HAP-1 (cell line): ENCODE measurements at regions not wholly inside any gene's neighbourhood (a gene's known extent, or its start where the extent isn't known, plus 50 kb on each side); places are given as distances from the start of the nearest gene placed in this dataset.

Source experiments
- DNase-seq, 2 experiments: peaks; one replicate each; pipeline ENCODE4 v3.0.0-alpha.2; 2016 to 2020; ENCODE audit warnings: low spot score in 2 of 2
- H3K27me3 ChIP-seq: fragments of 250-450 bp; sonication (Bioruptor Pico); 2 replicates; pipeline ENCODE4 v1.5.1; 2020; ENCODE audit warnings: low read depth, mild to moderate bottlenecking, moderate library complexity
- H3K36me3 ChIP-seq: fragments of 250-450 bp; sonication (Bioruptor Pico); replicated peaks from 2 replicates; pipeline ENCODE4 v1.5.1; 2020; ENCODE audit warnings: mild to moderate bottlenecking
- H3K4me1 ChIP-seq: fragments of 250-450 bp; sonication (Bioruptor Pico); 2 replicates; pipeline ENCODE4 v1.5.1; 2020; ENCODE audit warnings: mild to moderate bottlenecking
- H3K4me3 ChIP-seq: fragments of 250-450 bp; sonication (Bioruptor Pico); 2 replicates; pipeline ENCODE4 v1.5.1; 2020; ENCODE audit warnings: mild to moderate bottlenecking, moderate library complexity
- H3K9me3 ChIP-seq: fragments of 250-450 bp; sonication (Bioruptor Pico); 2 replicates; pipeline ENCODE4 v1.5.1; 2020; ENCODE audit warnings: mild to moderate bottlenecking, moderate library complexity
- in situ Hi-C: fragments of 300-500 bp; cut with MboI; formaldehyde crosslinking; loops from 3 replicates; pipeline ENCODE4 v1.14.3; 2020; ENCODE audit warnings: low sequenced_read_pairs, inconsistent platforms, mixed read lengths

- Histone ChIP-seq H3K4me3 (no peak overlapping the region), H3K27me3 (no peaks in the 10 kb centered on the region), H3K9me3 (no peaks in the 10 kb centered on the region), H3K36me3 (no peaks in the 10 kb centered on the region), H3K4me1 (peaks cover 8% of the 10 kb centered on the region)
- in situ Hi-C loops: no loop called here
- no peak for DNase-seq
Observed at GRCh38 chr3:187999821-188000220, 154.1 kb upstream of the LPP start.

GRCh38 chr3:188000361-188000861 is 153.5 kb upstream of the LPP start:
- Histone ChIP-seq H3K27me3 (no peaks in the 10 kb centered on the region), H3K36me3 (no peaks in the 10 kb centered on the region), H3K4me1 (peaks cover 8% of the 10 kb centered on the region), H3K9me3 (no peaks in the 10 kb centered on the region), H3K4me3 (no peak overlapping the region)
- in situ Hi-C loops: no loop called here
- DNase-seq: no peak

GRCh38 chr3:188001093-188001492 is 152.9 kb upstream of the LPP start:
- Histone ChIP-seq H3K9me3 (no peaks in the 10 kb centered on the region), H3K36me3 (no peaks in the 10 kb centered on the region), H3K4me3 (no peak overlapping the region), H3K4me1 (peaks cover 8% of the 10 kb centered on the region), H3K27me3 (no peaks in the 10 kb centered on the region)
- in situ Hi-C loops: no loop called here
- DNase-seq: no peak

GRCh38 chr3:188001926-188002325 is 152.0 kb upstream of the LPP start:
- Histone ChIP-seq H3K9me3 (no peaks in the 10 kb centered on the region), H3K27me3 (no peaks in the 10 kb centered on the region), H3K4me3 (no peak overlapping the region), H3K4me1 (peaks cover 8% of the 10 kb centered on the region), H3K36me3 (no peaks in the 10 kb centered on the region)
- DNase-seq: no peak
- in situ Hi-C loops: no loop called here

- Histone ChIP-seq H3K4me3 (no peak overlapping the region), H3K4me1 (peaks cover 8% of the 10 kb centered on the region), H3K9me3 (no peaks in the 10 kb centered on the region), H3K36me3 (no peaks in the 10 kb centered on the region), H3K27me3 (no peaks in the 10 kb centered on the region)
- in situ Hi-C loops: no loop called here
- no peak for DNase-seq
Observed at GRCh38 chr3:188002626-188003138, 151.3 kb upstream of the LPP start.

- no peaks in the 10 kb centered on the region for H3K27me3 ChIP-seq
- no peak for DNase-seq
- no peaks in the 10 kb centered on the region for H3K36me3 ChIP-seq
- H3K9me3 ChIP-seq: no peaks in the 10 kb centered on the region
- in situ Hi-C loops: no loop called here
- no peak overlapping the region for H3K4me3 ChIP-seq
- H3K4me1 ChIP-seq: peaks cover 4% of the 10 kb centered on the region
Observed at GRCh38 chr3:188003188-188004171, 150.5 kb upstream of the LPP start.

- H3K36me3 ChIP-seq: no peaks in the 10 kb centered on the region
- DNase-seq: no peak
- H3K4me1 ChIP-seq: no peaks in the 10 kb centered on the region
- in situ Hi-C loops: no loop called here
- 0 out of 2 replicates have a peak, but pooled peaks cover under 1% of the 10 kb centered on the region for H3K27me3 ChIP-seq
- H3K9me3 ChIP-seq: no peaks in the 10 kb centered on the region
- no peak overlapping the region for H3K4me3 ChIP-seq
Observed at GRCh38 chr3:188006726-188007393, 147.1 kb upstream of the LPP start.

- no peaks in the 10 kb centered on the region for H3K4me1 ChIP-seq
- no peak for DNase-seq
- in situ Hi-C loops: no loop called here
- peaks cover 6% of the 10 kb centered on the region; the same call in 1 of the 2 replicates for H3K27me3 ChIP-seq
- no peaks in the 10 kb centered on the region for H3K9me3 ChIP-seq
- no peak overlapping the region for H3K4me3 ChIP-seq
- H3K36me3 ChIP-seq: no peaks in the 10 kb centered on the region
Observed at GRCh38 chr3:188007897-188008296, 146.1 kb upstream of the LPP start.

GRCh38 chr3:188008582-188009213 is 145.3 kb upstream of the LPP start:
- no peak overlapping the region for H3K4me3 ChIP-seq
- in situ Hi-C loops: no loop called here
- H3K27me3 ChIP-seq: peaks cover 6% of the 10 kb centered on the region; the same call in 1 of the 2 replicates
- no peaks in the 10 kb centered on the region for H3K9me3 ChIP-seq
- DNase-seq: no peak
- H3K36me3 ChIP-seq: no peaks in the 10 kb centered on the region
- H3K4me1 ChIP-seq: no peaks in the 10 kb centered on the region

- no peak for DNase-seq
- Histone ChIP-seq H3K4me1 (no peaks in the 10 kb centered on the region), H3K36me3 (no peaks in the 10 kb centered on the region), H3K27me3 (peaks cover 6% of the 10 kb centered on the region; the same call in 1 of the 2 replicates), H3K4me3 (no peak overlapping the region), H3K9me3 (no peaks in the 10 kb centered on the region)
- in situ Hi-C loops: no loop called here
Observed at GRCh38 chr3:188010478-188010877, 143.5 kb upstream of the LPP start.

- Histone ChIP-seq H3K36me3 (no peaks in the 10 kb centered on the region), H3K4me3 (no peak overlapping the region), H3K9me3 (no peaks in the 10 kb centered on the region), H3K4me1 (no peaks in the 10 kb centered on the region), H3K27me3 (peaks cover 7% of the 10 kb centered on the region)
- no peak for DNase-seq
- in situ Hi-C loops: no loop called here
Observed at GRCh38 chr3:188019727-188020126, 134.2 kb upstream of the LPP start.

GRCh38 chr3:188021041-188021440 is 132.9 kb upstream of the LPP start:
- H3K4me1 ChIP-seq: no peaks in the 10 kb centered on the region
- no peak for DNase-seq
- in situ Hi-C loops: no loop called here
- no peaks in the 10 kb centered on the region for H3K36me3 ChIP-seq
- H3K9me3 ChIP-seq: no peaks in the 10 kb centered on the region
- H3K27me3 ChIP-seq: peaks cover 7% of the 10 kb centered on the region
- H3K4me3 ChIP-seq: no peak overlapping the region

- Histone ChIP-seq H3K9me3 (no peaks in the 10 kb centered on the region), H3K4me3 (no peak overlapping the region), H3K27me3 (peaks cover 7% of the 10 kb centered on the region), H3K4me1 (no peaks in the 10 kb centered on the region), H3K36me3 (no peaks in the 10 kb centered on the region)
- no peak for DNase-seq
- in situ Hi-C loops: no loop called here
Observed at GRCh38 chr3:188021502-188022040, 132.4 kb upstream of the LPP start.
